ENCODE measurements at regions not wholly inside any gene's neighbourhood (a gene's known extent, or its start where the extent isn't known, plus 50 kb on each side); places are given as distances from the start of the nearest gene placed in this dataset.

DNA sequence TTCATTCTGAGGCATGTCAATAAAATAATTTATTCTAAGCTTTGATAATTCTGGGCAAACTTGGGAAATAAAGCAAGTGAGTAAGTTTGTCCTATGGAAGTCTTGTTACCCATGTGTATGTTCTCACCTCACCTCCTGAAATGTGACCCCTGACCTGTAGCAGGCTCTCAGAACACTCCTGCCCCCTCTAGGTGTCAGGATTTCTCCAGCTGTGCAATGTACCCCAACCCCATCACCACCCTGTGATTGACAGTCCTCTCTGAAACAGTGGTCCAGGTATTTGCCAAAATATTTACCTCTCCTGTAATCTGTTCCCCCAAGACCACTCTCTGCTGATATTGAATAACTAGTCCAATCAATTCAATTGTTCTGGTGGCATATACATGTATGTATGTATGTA, 122.6 kb upstream of the PTER start:
- no peak overlapping the region for H3K4me3 ChIP-seq (ENCODE audit: low read depth, low read length)
- TF ChIP-seq, protein P1, sequence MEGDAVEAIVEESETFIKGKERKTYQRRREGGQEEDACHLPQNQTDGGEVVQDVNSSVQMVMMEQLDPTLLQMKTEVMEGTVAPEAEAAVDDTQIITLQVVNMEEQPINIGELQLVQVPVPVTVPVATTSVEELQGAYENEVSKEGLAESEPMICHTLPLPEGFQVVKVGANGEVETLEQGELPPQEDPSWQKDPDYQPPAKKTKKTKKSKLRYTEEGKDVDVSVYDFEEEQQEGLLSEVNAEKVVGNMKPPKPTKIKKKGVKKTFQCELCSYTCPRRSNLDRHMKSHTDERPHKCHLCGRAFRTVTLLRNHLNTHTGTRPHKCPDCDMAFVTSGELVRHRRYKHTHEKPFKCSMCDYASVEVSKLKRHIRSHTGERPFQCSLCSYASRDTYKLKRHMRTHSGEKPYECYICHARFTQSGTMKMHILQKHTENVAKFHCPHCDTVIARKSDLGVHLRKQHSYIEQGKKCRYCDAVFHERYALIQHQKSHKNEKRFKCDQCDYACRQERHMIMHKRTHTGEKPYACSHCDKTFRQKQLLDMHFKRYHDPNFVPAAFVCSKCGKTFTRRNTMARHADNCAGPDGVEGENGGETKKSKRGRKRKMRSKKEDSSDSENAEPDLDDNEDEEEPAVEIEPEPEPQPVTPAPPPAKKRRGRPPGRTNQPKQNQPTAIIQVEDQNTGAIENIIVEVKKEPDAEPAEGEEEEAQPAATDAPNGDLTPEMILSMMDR (IDR thresholded peaks at IDR 0.05; ENCODE audit: insufficient read depth, low read depth, low read length, missing control alignments), result peak; percentile 6
- DNase-seq (ENCODE audit: low read depth), result peak; percentile 9

GRCh38 chr10:16316733-16317390, 119.9 kb upstream of the PTER start:
- TF ChIP-seq, protein P1 (IDR thresholded peaks at IDR 0.05; ENCODE audit: insufficient read depth, low read depth, low read length, missing control alignments), result no peak
- H3K4me3 ChIP-seq (ENCODE audit: low read depth, low read length), result no peak overlapping the region
- DNase-seq (ENCODE audit: low read depth), result peak; percentile 4

DNA sequence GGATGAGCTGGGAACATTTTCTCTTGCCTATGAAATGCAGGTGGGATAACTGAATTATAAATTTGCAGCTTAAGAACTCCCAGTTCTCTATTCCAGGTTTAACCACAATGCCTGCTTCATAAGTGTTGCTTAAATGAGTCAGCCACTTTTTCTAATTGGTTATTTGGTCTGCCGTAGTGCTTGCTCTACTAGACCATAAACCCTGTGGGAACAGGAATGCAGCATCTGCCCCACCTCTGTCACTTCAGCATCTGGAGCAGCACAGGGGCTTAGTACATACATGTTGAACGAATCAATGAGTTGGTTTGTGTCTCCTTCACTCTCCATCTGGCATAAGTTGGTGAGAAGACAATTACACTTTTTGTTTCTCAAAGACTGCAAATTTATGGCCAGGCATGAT, 95.2 kb upstream of the PTER start:
- TF ChIP-seq, protein P1 (IDR thresholded peaks at IDR 0.05; ENCODE audit: insufficient read depth, low read depth, low read length, missing control alignments), result no peak
- no peak for DNase-seq (ENCODE audit: low read depth)
- H3K4me3 ChIP-seq (ENCODE audit: low read depth, low read length), result no peak overlapping the region

- DNase-seq (ENCODE audit: low read depth), result no peak
- TF ChIP-seq, protein P1 (IDR thresholded peaks at IDR 0.05; ENCODE audit: insufficient read depth, low read depth, low read length, missing control alignments), result no peak
- no peak overlapping the region for H3K4me3 ChIP-seq (ENCODE audit: low read depth, low read length)
Measured at GRCh38 chr10:16348891-16349290, 87.9 kb upstream of the PTER start.

GRCh38 chr10:16352146-16352545, 84.7 kb upstream of the PTER start:
- DNase-seq (ENCODE audit: low read depth), result no peak
- H3K4me3 ChIP-seq (ENCODE audit: low read depth, low read length), result no peak overlapping the region
- TF ChIP-seq, protein P1 (IDR thresholded peaks at IDR 0.05; ENCODE audit: insufficient read depth, low read depth, low read length, missing control alignments), result no peak

- DNase-seq (ENCODE audit: low read depth), result no peak
- TF ChIP-seq, protein P1 (IDR thresholded peaks at IDR 0.05; ENCODE audit: insufficient read depth, low read depth, low read length, missing control alignments), result no peak
Measured at GRCh38 chr10:16360001-16360400, 76.8 kb upstream of the PTER start.

GRCh38 chr10:16360425-16360824, 76.4 kb upstream of the PTER start:
- TF ChIP-seq, protein P1 (IDR thresholded peaks at IDR 0.05; ENCODE audit: insufficient read depth, low read depth, low read length, missing control alignments), result no peak
- no peak for DNase-seq (ENCODE audit: low read depth)

More at GRCh38 chr10:16360001-16360400, 76.8 kb upstream of the PTER start:
- H3K4me3 ChIP-seq (ENCODE audit: low read depth, low read length), result no peak overlapping the region

More at GRCh38 chr10:16360425-16360824, 76.4 kb upstream of the PTER start:
- no peak overlapping the region for H3K4me3 ChIP-seq (ENCODE audit: low read depth, low read length)

All from GM12865 (cell line).